GM12875 (cell line): ENCODE measurements at regions not wholly inside any gene's neighbourhood (a gene's known extent, or its start where the extent isn't known, plus 50 kb on each side); places are given as distances from the start of the nearest gene placed in this dataset.

Experiments
- H3K4me3 ChIP-seq: one replicate; pipeline ENCODE4 v1.5.1; 2011; ENCODE audit warnings: low read depth, low read length, control low read depth
- CTCF ChIP-seq: IDR thresholded peaks from 2 replicates; pipeline ENCODE4 v1.5.1; 2011; ENCODE audit warnings: low read depth, mild to moderate bottlenecking, control low read depth, inconsistent platforms, low read length, moderate library complexity, borderline replicate concordance; ENCODE audit not compliant: insufficient read depth

DNA sequence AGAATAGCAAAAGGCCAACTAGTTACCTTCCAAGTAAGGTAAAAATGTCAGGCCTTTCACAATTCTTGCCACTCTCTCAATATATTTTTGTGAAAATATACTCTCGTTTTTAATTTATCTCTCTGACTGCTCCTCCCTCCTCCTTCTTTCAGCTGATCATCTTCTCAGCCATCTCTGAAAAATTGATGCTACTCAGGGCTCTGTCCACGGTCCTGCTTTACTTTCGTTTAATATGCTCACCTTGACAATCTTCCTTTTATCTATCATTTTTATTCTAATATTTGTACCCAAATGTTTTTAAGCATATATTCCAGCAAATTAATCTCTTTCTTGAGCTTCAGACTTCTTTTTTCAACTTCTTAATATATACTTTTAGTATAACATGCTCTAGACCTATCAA, 1362.1 kb downstream of the ROBO1 start:
- no peak overlapping the region for H3K4me3 ChIP-seq
- TF ChIP-seq CTCF = no peak

DNA sequence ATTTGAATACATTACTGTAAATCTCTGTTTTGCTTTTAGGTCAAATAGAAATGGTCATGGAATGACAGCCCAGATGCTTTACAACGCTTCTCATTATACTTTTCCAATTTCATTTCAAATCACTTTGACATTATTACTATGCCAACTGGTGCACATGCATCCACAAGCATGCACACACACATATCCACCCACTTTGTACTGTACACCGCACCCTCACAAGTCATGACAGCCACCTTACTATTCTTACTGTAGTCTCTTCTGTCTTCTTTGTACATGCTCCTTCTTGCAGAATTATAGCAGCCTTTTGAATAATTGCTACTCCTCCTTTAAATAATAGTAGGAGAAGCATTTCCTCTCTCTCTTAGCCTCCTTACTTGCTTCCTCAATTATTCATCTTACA, 1361.4 kb downstream of the ROBO1 start:
- no peak for TF ChIP-seq CTCF
- no peak overlapping the region for H3K4me3 ChIP-seq

- H3K4me3 ChIP-seq = no peak overlapping the region
- TF ChIP-seq CTCF = no peak
Measured at GRCh38 chr3:78410077-78410476, 1357.7 kb downstream of the ROBO1 start.

GRCh38 chr3:78414261-78414660, 1353.5 kb downstream of the ROBO1 start:
- no peak overlapping the region for H3K4me3 ChIP-seq
- TF ChIP-seq CTCF = no peak

DNA sequence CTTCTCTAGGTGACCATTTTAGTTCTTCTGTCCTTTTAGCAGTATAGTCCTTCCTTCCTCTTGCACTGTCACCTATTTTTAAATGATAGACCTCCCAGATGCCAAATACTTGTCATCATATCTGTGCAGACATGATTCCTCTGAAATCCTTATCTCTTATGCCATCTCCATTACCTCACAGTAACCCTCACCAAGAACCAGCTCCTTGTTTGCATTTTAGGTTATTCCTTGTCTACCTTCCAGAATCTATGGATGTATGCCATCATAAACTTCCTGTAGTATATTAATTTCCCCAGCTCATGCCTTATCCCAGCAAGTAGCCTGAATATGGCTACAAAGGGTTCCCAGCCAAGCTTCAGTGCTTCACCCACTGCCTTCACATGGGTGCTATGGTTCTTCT, 1347.2 kb downstream of the ROBO1 start:
- no peak for TF ChIP-seq CTCF
- no peak overlapping the region for H3K4me3 ChIP-seq

DNA sequence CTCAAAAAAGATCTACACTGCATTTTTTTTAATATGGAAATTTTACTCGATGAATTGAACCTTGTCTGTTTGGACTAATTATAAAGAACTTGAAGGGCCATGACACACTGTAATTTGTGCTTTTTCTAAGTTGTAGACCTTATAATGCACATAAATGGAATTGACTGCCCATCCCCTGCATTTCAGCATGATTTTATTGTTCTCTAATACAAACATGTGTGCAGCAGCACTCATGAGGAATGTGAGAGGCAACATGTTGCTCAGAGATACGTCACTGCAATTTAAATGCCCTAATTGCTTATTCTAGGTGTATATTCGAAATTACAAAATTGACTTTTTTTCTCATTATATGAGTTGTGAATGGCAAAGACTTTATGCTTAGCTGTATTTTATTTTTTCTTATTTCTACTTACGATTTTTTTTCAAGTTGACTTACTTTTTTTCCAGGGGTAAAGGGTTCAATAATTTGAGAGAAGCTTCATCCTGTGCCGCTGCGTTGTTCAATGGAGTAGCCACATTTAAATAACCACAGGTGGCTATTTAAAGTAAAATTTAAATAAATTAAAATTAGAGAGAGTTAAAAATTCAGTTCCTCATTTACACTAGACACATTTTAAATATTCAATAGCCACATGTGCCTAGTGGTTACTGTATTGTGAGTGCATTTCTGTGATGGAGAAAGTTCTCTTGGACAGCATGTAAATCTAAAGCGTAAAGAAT, 1346.4 kb downstream of the ROBO1 start:
- H3K4me3 ChIP-seq = no peak overlapping the region
- no peak for TF ChIP-seq CTCF

DNA sequence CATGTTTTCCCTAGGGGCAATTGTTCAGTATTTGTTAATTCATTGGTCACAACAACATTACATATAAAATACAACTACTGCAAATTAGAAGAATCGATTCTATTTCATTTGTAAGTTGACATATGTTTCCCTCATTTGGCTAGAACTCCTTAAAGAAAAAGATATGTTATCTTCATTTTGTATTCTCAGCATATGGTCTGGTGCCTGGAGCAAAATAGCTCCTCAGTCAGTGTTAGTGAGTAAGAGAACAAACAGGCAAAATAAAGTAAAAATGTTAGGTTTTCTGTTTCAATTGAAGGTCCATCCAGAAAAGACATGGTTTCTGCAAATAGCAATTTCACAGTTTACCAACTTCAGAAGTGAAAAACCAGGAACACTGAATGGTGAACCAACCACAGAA, 1343.1 kb downstream of the ROBO1 start:
- no peak for TF ChIP-seq CTCF
- H3K4me3 ChIP-seq = no peak overlapping the region
